Cardiac septum (tissue), 1 donor: ENCODE measurements at regions not wholly inside any gene's neighbourhood (a gene's known extent, or its start where the extent isn't known, plus 50 kb on each side); places are given as distances from the start of the nearest gene placed in this dataset.

Source experiments
- DNase-seq: peaks from one replicate; pipeline ENCODE4 v3.0.0-alpha.2; 2020; ENCODE audit warnings: low spot score
- intact Hi-C: fragments of 100-400 bp; cut with DNase I; formaldehyde crosslinking; loops from one replicate; pipeline ENCODE4 v1.14.0; 2022
- donor health status: DM: no; HTN: no; CAD: no.

DNA sequence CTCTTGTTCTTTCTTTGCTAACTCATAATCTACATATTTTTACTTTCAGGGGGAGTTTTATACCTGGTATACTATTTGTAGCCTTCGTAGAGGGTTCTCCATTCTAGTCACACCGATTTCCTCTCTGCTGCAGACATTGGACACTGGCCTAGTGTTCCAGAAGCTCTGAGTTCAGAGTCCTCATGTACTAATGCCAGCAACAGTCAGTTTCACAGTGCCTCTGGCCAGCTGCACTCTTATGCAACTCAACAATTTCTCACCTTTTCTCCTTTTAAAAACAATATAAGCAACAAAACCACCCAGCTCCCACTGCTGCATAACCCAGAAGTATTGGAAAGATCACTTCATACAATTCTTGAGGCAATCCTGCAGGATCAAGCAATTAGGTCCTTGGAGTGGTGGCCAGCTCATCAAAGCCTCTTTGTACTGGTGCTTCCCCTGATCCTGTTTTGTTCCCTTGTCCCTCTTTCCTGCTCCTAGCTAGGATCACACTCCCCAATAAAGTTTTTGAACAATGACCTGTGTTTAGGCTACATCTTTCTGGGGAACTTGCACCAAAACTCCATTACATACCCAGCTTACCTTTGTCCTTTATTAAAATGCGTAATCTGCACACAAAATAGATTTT, 98.1 kb upstream of the TUT7 start:
- intact Hi-C loops, result no loop called here
- DNase-seq, result no peak

DNA sequence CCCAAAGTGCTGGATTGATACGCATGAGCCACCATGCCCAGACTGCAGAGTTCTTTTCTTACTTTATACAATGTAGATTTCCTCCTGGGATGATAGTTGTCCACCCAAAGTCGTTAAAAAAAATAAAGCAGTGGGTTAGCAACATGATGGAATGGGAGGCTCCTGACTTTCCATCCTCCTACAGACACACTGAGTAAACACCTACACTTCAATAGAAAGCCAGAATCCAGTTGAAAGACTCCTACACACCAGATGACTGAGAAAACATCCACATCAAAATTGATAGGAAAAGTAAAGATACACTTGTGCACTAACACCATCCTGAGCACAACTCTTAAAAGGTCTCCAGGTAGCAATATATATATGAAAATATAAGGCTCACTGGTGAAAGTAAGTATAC, 95.0 kb upstream of the TUT7 start:
- intact Hi-C loops, result no loop called here
- DNase-seq, result no peak

DNA sequence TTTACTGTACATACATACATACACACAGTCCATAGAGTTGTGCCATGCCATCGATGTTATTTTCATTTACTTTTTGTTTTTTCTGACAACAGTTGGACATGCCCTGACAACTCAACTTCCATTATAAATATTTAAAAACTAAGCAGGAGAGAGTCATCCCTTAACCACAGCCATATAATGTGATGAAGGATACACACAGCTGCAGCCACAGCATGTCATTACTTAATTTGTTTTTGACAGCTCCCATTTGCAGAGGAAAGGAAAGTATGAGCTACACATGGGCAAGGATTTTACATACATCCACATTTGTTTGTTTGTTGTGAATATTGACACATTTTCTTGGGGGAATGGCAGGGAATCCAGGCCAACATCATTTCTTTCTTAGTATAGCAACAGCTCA, 91.5 kb upstream of the TUT7 start:
- DNase-seq, result no peak
- intact Hi-C loops, result no loop called here

- intact Hi-C loops, result no loop called here
- no peak for DNase-seq
These were observed 89.8 kb upstream of the TUT7 start for GRCh38 chr9:86443992-86444391.

DNA sequence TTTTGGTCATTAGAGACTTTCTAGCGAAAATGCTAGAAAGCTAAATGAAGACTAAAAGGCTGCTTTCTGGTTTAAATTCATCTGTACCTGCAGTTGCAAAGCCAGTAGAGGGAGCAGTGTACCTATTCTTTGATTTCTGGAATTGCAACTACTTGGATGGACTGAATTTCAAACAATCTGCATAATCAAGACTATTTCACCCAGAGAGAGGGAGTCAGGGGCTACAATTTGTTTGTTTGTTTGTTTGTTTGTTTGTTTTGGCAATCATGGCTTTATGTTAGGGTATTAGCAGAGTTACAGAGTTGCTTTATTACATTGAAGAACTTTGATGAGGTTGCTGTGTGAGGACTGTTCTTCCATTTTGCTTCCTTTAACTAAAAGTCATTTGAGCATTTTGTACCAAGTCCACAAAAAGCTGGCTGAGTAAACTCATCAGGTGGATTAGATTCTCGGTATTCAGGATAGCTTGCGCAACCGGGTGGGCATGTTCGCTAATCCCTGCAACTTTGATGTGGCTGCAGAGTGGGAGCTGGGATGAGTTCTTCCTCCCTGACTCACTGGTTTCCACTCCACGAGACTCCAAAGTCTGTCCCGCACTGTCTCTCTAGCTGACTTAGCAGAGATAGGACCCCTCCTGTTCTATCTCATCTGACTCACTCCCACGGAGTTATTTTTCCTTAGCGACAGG, 80.0 kb upstream of the TUT7 start:
- intact Hi-C loops, result loop anchor here (5.0 kb wide), 1 partner anchor 888 kb away; no protein-coding TSS in a partner anchor
- DNase-seq, result no peak

- intact Hi-C loops, result no loop called here
- no peak for DNase-seq
These were observed 70.2 kb upstream of the TUT7 start for GRCh38 chr9:86424251-86424891.

DNA sequence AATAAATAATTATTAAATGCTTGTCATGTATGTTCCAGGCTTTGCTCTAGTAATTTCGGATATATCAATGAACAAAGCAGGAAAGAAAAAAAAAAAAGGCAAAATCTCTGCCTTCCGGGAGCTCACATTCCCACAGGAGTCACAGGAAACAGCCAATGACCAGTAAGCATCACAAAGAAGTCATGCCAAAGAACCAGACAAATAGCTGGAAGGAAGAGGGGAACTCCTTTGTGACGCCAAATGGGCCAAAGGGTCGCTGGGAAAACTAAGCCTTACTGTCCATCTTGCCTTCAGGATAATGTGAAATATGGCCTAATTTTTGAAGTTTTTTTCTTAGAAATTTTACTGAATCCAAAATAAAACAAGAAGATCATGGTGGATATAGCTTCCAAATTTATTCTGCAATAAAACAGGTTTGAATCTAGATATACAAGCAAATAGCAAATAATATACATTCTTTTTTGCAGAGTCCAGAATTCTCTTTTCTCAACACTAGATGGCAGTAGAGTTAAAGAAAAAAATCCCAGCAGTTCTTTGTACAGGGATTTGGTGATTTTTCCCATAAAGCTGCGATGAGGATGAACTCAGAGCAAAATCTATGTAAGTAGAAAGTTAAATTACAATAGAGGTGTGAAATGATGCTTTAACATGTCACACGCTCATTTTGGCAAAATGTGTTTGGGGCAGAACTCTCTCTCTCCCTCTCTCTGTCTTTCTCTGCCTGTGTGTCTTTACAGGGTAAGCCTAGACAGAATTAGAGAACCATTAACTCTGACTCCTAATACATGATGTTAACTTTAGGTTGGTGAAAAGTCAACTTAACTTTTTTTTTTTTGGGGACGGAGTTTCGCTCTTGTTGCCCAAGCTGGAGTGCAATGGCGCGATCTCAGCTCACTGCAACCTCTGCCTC, 60.0 kb upstream of the TUT7 start:
- intact Hi-C loops, result no loop called here
- no peak for DNase-seq

DNA sequence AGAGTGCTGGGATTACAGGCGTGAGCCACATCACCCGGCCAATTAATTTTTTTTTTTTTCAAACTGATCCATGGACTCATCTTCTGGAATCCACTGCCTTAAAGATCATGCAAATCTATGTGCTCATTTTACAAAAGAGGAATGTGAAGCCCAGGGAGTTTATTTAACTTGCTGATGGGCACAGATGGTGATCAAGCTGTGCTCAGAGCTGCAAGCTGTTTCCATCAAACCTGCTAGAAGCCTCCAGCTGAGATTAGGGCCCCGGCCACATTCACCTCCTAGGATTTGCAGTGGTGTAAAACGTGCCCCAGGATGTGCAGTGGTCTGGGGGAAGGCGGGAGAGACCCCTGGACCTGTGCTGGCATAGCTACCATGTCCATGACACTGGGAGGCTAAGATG, 56.1 kb upstream of the TUT7 start:
- no peak for DNase-seq
- intact Hi-C loops, result no loop called here

DNA sequence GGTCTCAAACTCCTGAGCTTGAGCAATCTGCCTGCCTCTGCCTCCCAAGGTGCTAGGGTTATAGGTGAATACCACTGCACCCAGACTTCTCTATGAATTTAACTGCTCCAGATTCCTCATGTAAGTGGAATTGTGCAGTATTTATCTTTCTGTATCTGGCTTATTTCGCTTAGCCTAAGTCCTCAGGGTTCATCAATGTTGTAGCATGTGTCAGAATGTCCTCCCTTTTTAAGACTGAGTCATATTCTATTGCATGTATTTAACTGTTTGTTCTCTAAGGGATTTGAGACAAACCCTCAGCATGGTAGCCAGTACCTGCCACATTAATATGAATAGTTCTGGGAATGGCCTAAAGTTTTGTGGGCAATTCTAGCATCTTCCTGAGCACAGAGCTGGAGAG, 53.9 kb upstream of the TUT7 start:
- intact Hi-C loops, result no loop called here
- no peak for DNase-seq

- intact Hi-C loops, result no loop called here
- DNase-seq, result no peak
These were observed 52.8 kb upstream of the TUT7 start for GRCh38 chr9:86407022-86407421.

DNA sequence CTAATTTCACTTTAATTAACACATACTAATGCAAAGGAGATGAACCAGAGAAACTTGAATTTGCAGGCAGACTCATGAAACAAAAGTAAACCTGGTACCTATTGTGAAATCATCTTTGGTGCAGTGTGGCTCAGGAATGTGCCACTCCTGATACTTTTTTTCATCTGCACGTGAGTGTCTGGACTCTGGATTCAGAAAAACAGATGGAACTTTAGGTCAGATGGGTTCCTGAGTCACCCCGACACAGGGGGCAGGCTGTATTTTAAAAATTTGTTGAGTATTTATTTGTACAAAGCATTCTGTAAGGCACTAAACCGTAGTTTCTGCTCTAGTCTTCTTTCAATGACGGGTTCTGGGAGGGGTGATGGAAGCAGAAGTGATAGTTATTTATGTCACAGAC, 52.2 kb upstream of the TUT7 start:
- intact Hi-C loops, result no loop called here
- DNase-seq, result no peak

DNA sequence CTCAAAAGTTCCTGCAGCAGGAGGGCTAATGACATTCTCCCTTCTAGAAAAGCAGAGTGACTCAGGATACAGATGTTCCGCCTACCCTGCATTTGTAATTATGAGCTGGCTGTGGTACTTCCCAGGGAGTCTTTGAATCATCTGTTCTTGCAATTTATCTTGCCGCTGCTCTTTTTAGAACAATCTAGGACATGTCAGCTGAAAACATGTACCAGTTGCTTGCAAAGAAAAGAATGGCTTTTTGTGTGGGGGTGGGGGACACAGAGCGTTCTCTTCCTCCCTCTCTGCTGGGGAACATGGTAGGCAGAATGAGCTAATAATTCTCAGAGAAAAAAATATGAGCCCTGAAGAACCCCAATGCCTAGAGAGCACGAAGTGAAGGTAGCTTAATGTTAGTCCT, 51.7 kb upstream of the TUT7 start:
- no peak for DNase-seq
- intact Hi-C loops, result no loop called here

GRCh38 chr9:86405086-86405491, 50.9 kb upstream of the TUT7 start:
- intact Hi-C loops, result no loop called here

More at GRCh38 chr9:86405086-86405491, 50.9 kb upstream of the TUT7 start:
- no peak for DNase-seq
